SK-N-SH (cell line): ENCODE measurements at regions not wholly inside any gene's neighbourhood (a gene's known extent, or its start where the extent isn't known, plus 50 kb on each side); places are given as distances from the start of the nearest gene placed in this dataset.

Source experiments
- CTCF ChIA-PET: fragments of 300-600, 350-600 bp; formaldehyde crosslinking; extraction: SDS; loops from one replicate; lab custom pipeline; 2021; lab: Yijun Ruan, JAX
- POLR2A ChIA-PET: fragments of 350-600 bp; sonication (Branson Sonifier 250); formaldehyde crosslinking; extraction: SDS; loops from one replicate; lab custom pipeline; 2020; ENCODE audit warnings: antibody characterized with exemption, inconsistent platforms; lab: Yijun Ruan, JAX
- DNase-seq: peaks from one replicate; pipeline ENCODE4 v3.0.0; 2012
- H2AFZ ChIP-seq: fragments of 200-600 bp; sonication (generic); 2 replicates; pipeline ENCODE4 v1.8.1; 2016; ENCODE audit warnings: antibody characterized with exemption, mild to moderate bottlenecking, low read depth
- H3F3A ChIP-seq: fragments of 200-600 bp; sonication (generic); replicated peaks from 2 replicates; pipeline ENCODE3; 2016; ENCODE audit warnings: antibody characterized with exemption, mild to moderate bottlenecking; ENCODE audit not compliant: insufficient read depth
- H3K27ac ChIP-seq, 2 experiments: fragments of 200-500 bp in 1 of 2; fragments of 200-600 bp in 1 of 2; sonication (Bioruptor generic) in 1 of 2; sonication (generic), shearing (Covaris generic) in 1 of 2; 2 replicates each; pipeline versions ENCODE4 v1.5.1 to v1.6.1; 2014 to 2016; ENCODE audit warnings: low read depth in 2 of 2, inconsistent platforms in 1 of 2, low read length in 1 of 2, mild to moderate bottlenecking in 1 of 2, mixed read lengths in 1 of 2
- H3K27me3 ChIP-seq: fragments of 200-600 bp; sonication (generic), shearing (Covaris generic); 2 replicates; pipeline ENCODE4 v1.6.1; 2016; ENCODE audit warnings: mixed run types; ENCODE audit not compliant: insufficient read depth
- H3K36me3 ChIP-seq, 2 experiments: fragments of 200-500 bp in 1 of 2; fragments of 200-600 bp in 1 of 2; sonication (Bioruptor generic) in 1 of 2; sonication (generic) in 1 of 2; replicated peaks in 1 of 2; 2 replicates each; pipeline versions ENCODE3 to v1.5.1; 2014 to 2016; ENCODE audit warnings: low read length in 1 of 2, mild to moderate bottlenecking in 1 of 2; ENCODE audit not compliant: insufficient read depth in 2 of 2, control insufficient read depth in 1 of 2
- H3K4me1 ChIP-seq, 2 experiments: fragments of 200-500 bp in 1 of 2; fragments of 200-600 bp in 1 of 2; sonication (Bioruptor generic) in 1 of 2; sonication (generic), shearing (Covaris generic) in 1 of 2; 2 replicates each; pipeline versions ENCODE4 v1.5.1 to v1.6.1; 2014 to 2016; ENCODE audit warnings: low read depth in 1 of 2, low read length in 1 of 2, mixed run types in 1 of 2; ENCODE audit not compliant: insufficient read depth in 2 of 2, control insufficient read depth in 1 of 2
- H3K4me2 ChIP-seq: fragments of 200-600 bp; sonication (generic), shearing (Covaris generic); 2 replicates; pipeline ENCODE4 v1.6.1; 2017; ENCODE audit warnings: mixed run types
- H3K4me3 ChIP-seq, 2 experiments: fragments of 200-500 bp in 1 of 2; fragments of 200-600 bp in 1 of 2; sonication (Bioruptor generic) in 1 of 2; sonication (generic), shearing (Covaris generic) in 1 of 2; 2 replicates each; pipeline versions ENCODE4 v1.5.1 to v1.8.1; 2014 to 2016; ENCODE audit warnings: low read depth in 2 of 2, inconsistent platforms in 1 of 2, low read length in 1 of 2, mild to moderate bottlenecking in 1 of 2, mixed read lengths in 1 of 2, moderate library complexity in 1 of 2
- H3K79me2 ChIP-seq: fragments of 200-600 bp; sonication (generic); 2 replicates; pipeline ENCODE4 v1.8.1; 2017; ENCODE audit warnings: mild to moderate bottlenecking; ENCODE audit not compliant: insufficient read depth
- H3K9ac ChIP-seq: fragments of 200-600 bp; sonication (generic); 2 replicates; pipeline ENCODE4 v1.6.1; 2017; ENCODE audit warnings: mixed run types
- H3K9me2 ChIP-seq: fragments of 200-600 bp; sonication (generic); 2 replicates; pipeline ENCODE4 v1.6.1; 2017; ENCODE audit warnings: mixed run types
- H3K9me3 ChIP-seq: fragments of 200-600 bp; sonication (generic); 2 replicates; pipeline ENCODE4 v1.6.1; 2017; ENCODE audit warnings: mixed run types, mild to moderate bottlenecking, moderate library complexity
- H4K20me1 ChIP-seq: fragments of 200-600 bp; sonication (generic); 2 replicates; pipeline ENCODE4 v1.6.1; 2017; ENCODE audit warnings: mild to moderate bottlenecking, mixed run types; ENCODE audit not compliant: insufficient read depth
- FOXJ3 ChIP-seq: sonication (generic); formaldehyde crosslinking; IDR thresholded peaks from 2 replicates; pipeline ENCODE4 v1.5.1; 2020; ENCODE audit warnings: mild to moderate bottlenecking, missing genetic modification reagents
- IRF3 ChIP-seq: fragments of 150-350 bp; IDR thresholded peaks from 2 replicates; pipeline ENCODE4 v1.6.1; 2016; ENCODE audit warnings: mild to moderate bottlenecking, low read depth, low read length
- NRF1 ChIP-seq: IDR thresholded peaks from 2 replicates; pipeline ENCODE4 v1.6.1; 2012; ENCODE audit warnings: low read depth, mild to moderate bottlenecking, low read length
- POLR2AphosphoS5 ChIP-seq: IDR thresholded peaks from 2 replicates; pipeline ENCODE4 v1.6.1; 2012; ENCODE audit warnings: low read depth, low read length
- RAD21 ChIP-seq: IDR thresholded peaks from 2 replicates; pipeline ENCODE4 v1.6.1; 2012; ENCODE audit warnings: mild to moderate bottlenecking, low read length
- RCOR1 ChIP-seq: fragments of 150-350 bp; IDR thresholded peaks from 2 replicates; pipeline ENCODE4 v1.6.1; 2017; ENCODE audit warnings: antibody characterized with exemption, low read length
- REST ChIP-seq: IDR thresholded peaks from 2 replicates; pipeline ENCODE4 v1.6.1; 2012; ENCODE audit warnings: mild to moderate bottlenecking, low read depth, low read length, moderate library complexity
- RFX5 ChIP-seq: IDR thresholded peaks from 2 replicates; pipeline ENCODE4 v1.6.1; 2012; ENCODE audit warnings: mild to moderate bottlenecking, improper control_type of control experiment, low read length
- TEAD4 ChIP-seq: IDR thresholded peaks from 2 replicates; pipeline ENCODE4 v1.4.0; 2012; ENCODE audit warnings: mild to moderate bottlenecking, borderline replicate concordance; ENCODE audit not compliant: insufficient read depth
- USF2 ChIP-seq: fragments of 150-350 bp; IDR thresholded peaks from 2 replicates; pipeline ENCODE4 v1.6.1; 2017; ENCODE audit warnings: antibody characterized with exemption, low read length, low read depth, borderline replicate concordance
- WGBS: methylation state at CpG from one replicate; pipeline ENCODE4 v1.1.6; 2017; ENCODE audit warnings: low lambda C conversion rate; 5-methylcytosine and 5-hydroxymethylcytosine counted together

GRCh38 chr4:140316799-140317198, 56.6 kb upstream of the SCOC start:
- Histone ChIP-seq H3K9me2 (no peaks in the 10 kb centered on the region), H3K4me1 (peaks cover 0 to 3% of the 10 kb centered on the region in 2 experiments; a peak in 2 of 4 replicates), H3K79me2 (no peaks in the 10 kb centered on the region), H3K27ac (no peak overlapping the region), H3F3A (no peaks in the 10 kb centered on the region), H4K20me1 (no peaks in the 10 kb centered on the region), H2AFZ (no peak overlapping the region), H3K4me3 (no peak overlapping the region), H3K27me3 (no peaks in the 10 kb centered on the region), H3K36me3 (no peaks in the 10 kb centered on the region), H3K9me3 (no peaks in the 10 kb centered on the region), H3K9ac (no peak overlapping the region), H3K4me2 (no peak overlapping the region)
- DNase-seq: no peak
- POLR2A ChIA-PET: no interaction called here
- 96% methylated on average over 5 of the region's 5 CpGs for WGBS
- no peak for TF ChIP-seq TEAD4
- CTCF ChIA-PET: no interaction called here

- CTCF ChIA-PET: interaction anchor here (1.0 to 2.4 kb wide), 6 partner anchors 8 to 664 kb away, joined by 3 to 13 read pairs (median 4); no protein-coding TSS in a partner anchor
- TF ChIP-seq RAD21 (no peak), RCOR1 (no peak), REST (no peak), POLR2AphosphoS5 (no peak), NRF1 (no peak), USF2 (no peak), RFX5 (no peak), IRF3 (no peak), FOXJ3 (no peak)
- H3K4me1 ChIP-seq: peaks cover 4 to 7% of the 10 kb centered on the region in 2 experiments; a peak in 3 of 4 replicates
- H3K27ac ChIP-seq: no peak overlapping the region
- no peak overlapping the region for H2AFZ ChIP-seq
- 90% methylated on average over 2 of the region's 2 CpGs for WGBS
- no peaks in the 10 kb centered on the region for H4K20me1 ChIP-seq
- no peaks in the 10 kb centered on the region for H3K36me3 ChIP-seq
- H3K79me2 ChIP-seq: no peaks in the 10 kb centered on the region
- peaks cover under 1% of the 10 kb centered on the region for H3F3A ChIP-seq
- DNase-seq: no peak
- H3K9ac ChIP-seq: no peak overlapping the region
- no peaks in the 10 kb centered on the region for H3K9me3 ChIP-seq
- no peak overlapping the region for H3K4me2 ChIP-seq
- POLR2A ChIA-PET: no interaction called here
- H3K4me3 ChIP-seq: no peak overlapping the region
- no peaks in the 10 kb centered on the region for H3K9me2 ChIP-seq
- H3K27me3 ChIP-seq: no peaks in the 10 kb centered on the region
Measured at GRCh38 chr4:140315970-140316369, 57.5 kb upstream of the SCOC start.
